Heart left ventricle (tissue), 16 donors: ENCODE measurements at regions not wholly inside any gene's neighbourhood (a gene's known extent, or its start where the extent isn't known, plus 50 kb on each side); places are given as distances from the start of the nearest gene placed in this dataset.

Source experiments
- ATAC-seq, 4 donors: fragments of 200-7000 bp; cut with Tn5 transposase; one replicate each; pipeline ENCODE4 v1.9.1; 2020 to 2022; ENCODE audit warnings: moderate library complexity in 4 of 4, mild to moderate bottlenecking in 3 of 4, moderate number of reproducible peaks in 1 of 4
- DNase-seq, 5 donors: peaks; one replicate each; pipeline ENCODE4 v3.0.0-alpha.2; 2020
- H3K27ac ChIP-seq, 12 donors: fragments of 200-600 bp; sonication (generic) in 4 of 12; one replicate each; pipeline versions ENCODE4 v1.5.0 to v1.8.0; 2016 to 2022; ENCODE audit warnings: mild to moderate bottlenecking in 2 of 12
- H3K27me3 ChIP-seq, 9 donors: fragments of 200-600 bp; sonication (generic) in 2 of 9; one replicate each; pipeline versions ENCODE4 v1.5.1 to v1.8.0; 2016 to 2022; ENCODE audit warnings: mild to moderate bottlenecking in 3 of 9
- H3K36me3 ChIP-seq, 9 donors: fragments of 200-600 bp; sonication (generic) in 2 of 9; one replicate each; pipeline versions ENCODE4 v1.5.0 to v1.8.0; 2018 to 2022; ENCODE audit warnings: mild to moderate bottlenecking in 2 of 9
- H3K4me1 ChIP-seq, 12 donors: fragments of 200-600 bp; sonication (generic) in 4 of 12; one replicate each; pipeline versions ENCODE4 v1.5.0 to v1.8.0; 2016 to 2022; ENCODE audit warnings: mild to moderate bottlenecking in 3 of 12
- H3K4me3 ChIP-seq, 12 donors: fragments of 200-600 bp; sonication (generic) in 4 of 12; one replicate each; pipeline versions ENCODE4 v1.5.0 to v1.8.0; 2017 to 2022; ENCODE audit warnings: mild to moderate bottlenecking in 9 of 12, moderate library complexity in 4 of 12
- H3K9me3 ChIP-seq, 12 donors: fragments of 200-600 bp; sonication (generic) in 4 of 12; one replicate each; pipeline versions ENCODE4 v1.5.0 to v1.8.0; 2016 to 2022; ENCODE audit warnings: mild to moderate bottlenecking in 1 of 12
- POLR2A ChIP-seq, 2 donors: fragments of 450-650 bp; IDR thresholded peaks; one replicate each; pipeline ENCODE4 v1.6.1; 2017; ENCODE audit warnings: antibody characterized with exemption in 2 of 2, mild to moderate bottlenecking in 2 of 2, moderate library complexity in 2 of 2
- WGBS, 4 donors: extraction: QIAGEN DNeasy Blood & Tissue Kit in 2 of 4; methylation state at CpG; one replicate each; pipeline versions ENCODE4 v1.1.5 to v1.1.7; 2013 to 2018; 5-methylcytosine and 5-hydroxymethylcytosine counted together
- intact Hi-C, 10 donors: fragments of 100-400 bp; cut with DNase I; formaldehyde crosslinking; loops; one replicate each; pipeline versions ENCODE4 v1.11.1 to v1.14.2; 2022
- TF ChIP-seq, protein P1 (sequence below), 12 donors: fragments of 200-600 bp; sonication (generic) in 4 of 12; IDR thresholded peaks; one replicate each; pipeline versions ENCODE4 v1.5.0 to v1.8.0; 2018 to 2022; ENCODE audit warnings: antibody characterized with exemption in 12 of 12, mild to moderate bottlenecking in 5 of 12
- donor health status: ischemic (EF 13 %, LVEDD 7.1; RV severe dilation, severe dysfunction).
- donor health status: healthy with polysubstance abuse.
- donor health status: DM: no; HTN: yes; CAD: no.
- donor health status: DM: no; HTN: no; CAD: no.
- donor health status: ischemic (EF 25% LVEDD 6.9; RV normal size, moderate dysfunction).
- donor health status: ischemic (EF 25% LVEDD 5.7; RV mildly dilated, moderate dysfunction).
- donor health status: healthy.
- donor health status: DM: yes; HTN: yes; CAD: no.
- donor health status: ischemic (EF 35%, LVEDD 5.7; RV mildly dilated, moderate dysfunction).
- donor health status: nonischemic (EF 11% LVEDD 7.7; RV severe dilation, severe dysfunction).
- donor health status: DM: yes; HTN: yes; CAD: no.
- donor health status: PGD.
- donor health status: ischemic (EF 29% LVEDD 5.4; RV normal size, mild dysfunction).
- donor health status: nonischemic (EF 23%, LVEDD 6.1; RV moderate dilation, normal function).

DNA sequence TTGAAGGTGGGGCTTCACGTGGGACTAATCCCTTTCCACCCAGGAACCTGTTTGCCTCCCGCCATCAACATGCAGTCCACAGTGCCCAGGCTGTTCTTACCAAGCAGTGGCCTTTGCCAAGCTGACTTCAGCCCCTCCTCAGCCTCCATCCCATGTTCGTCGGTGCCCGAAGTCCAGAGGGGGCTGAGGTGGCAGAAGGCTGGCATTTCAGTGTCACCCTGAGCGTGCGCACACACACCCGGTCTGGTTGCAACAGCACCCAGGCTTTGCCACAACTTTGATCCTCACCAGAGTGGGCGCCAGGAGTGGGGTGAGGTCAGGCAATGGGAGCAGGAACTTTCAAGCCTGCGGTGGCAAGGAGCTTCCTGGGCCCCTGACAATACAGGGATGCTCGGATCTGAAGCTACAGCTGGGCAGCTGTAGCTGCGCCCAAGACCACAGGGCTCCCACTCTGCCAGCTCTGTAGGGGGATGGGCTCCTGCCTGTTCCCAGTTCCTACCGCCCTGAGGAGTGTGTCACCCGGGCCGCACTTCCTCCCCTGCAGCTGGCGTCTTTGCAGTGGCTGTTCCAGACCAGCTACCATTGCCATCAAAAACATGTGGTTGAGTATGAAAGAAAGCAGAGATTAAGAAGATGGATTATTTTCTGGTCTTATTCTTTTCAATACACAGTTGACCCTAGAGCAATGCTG lies 428.0 kb downstream of the EPHA5 start:
- WGBS, 4 donors, result 85 to 88% (median 87%) methylated on average over 13 to 16 of the region's 16 CpGs
- DNase-seq (peak in 1 of 5 donors; percentile 47), ATAC-seq (peak in 1 of 4 donors; percentile 27)
- no peaks in the 10 kb centered on the region for H3K27me3 ChIP-seq
- intact Hi-C loops, result no loop called here
- TF ChIP-seq POLR2A (IDR thresholded peaks at IDR 0.05), result no peak
- TF ChIP-seq, protein P1, sequence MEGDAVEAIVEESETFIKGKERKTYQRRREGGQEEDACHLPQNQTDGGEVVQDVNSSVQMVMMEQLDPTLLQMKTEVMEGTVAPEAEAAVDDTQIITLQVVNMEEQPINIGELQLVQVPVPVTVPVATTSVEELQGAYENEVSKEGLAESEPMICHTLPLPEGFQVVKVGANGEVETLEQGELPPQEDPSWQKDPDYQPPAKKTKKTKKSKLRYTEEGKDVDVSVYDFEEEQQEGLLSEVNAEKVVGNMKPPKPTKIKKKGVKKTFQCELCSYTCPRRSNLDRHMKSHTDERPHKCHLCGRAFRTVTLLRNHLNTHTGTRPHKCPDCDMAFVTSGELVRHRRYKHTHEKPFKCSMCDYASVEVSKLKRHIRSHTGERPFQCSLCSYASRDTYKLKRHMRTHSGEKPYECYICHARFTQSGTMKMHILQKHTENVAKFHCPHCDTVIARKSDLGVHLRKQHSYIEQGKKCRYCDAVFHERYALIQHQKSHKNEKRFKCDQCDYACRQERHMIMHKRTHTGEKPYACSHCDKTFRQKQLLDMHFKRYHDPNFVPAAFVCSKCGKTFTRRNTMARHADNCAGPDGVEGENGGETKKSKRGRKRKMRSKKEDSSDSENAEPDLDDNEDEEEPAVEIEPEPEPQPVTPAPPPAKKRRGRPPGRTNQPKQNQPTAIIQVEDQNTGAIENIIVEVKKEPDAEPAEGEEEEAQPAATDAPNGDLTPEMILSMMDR (IDR thresholded peaks at IDR 0.05), result no peak
- peaks cover 0 to 11% (median 0%) of the 10 kb centered on the region in 12 donors for H3K4me1 ChIP-seq
- no peak overlapping the region for H3K4me3 ChIP-seq
- no peak overlapping the region for H3K27ac ChIP-seq
- H3K36me3 ChIP-seq, result no peaks in the 10 kb centered on the region
- H3K9me3 ChIP-seq, result peaks cover 0 to 3% (median 0%) of the 10 kb centered on the region in 12 donors

DNA sequence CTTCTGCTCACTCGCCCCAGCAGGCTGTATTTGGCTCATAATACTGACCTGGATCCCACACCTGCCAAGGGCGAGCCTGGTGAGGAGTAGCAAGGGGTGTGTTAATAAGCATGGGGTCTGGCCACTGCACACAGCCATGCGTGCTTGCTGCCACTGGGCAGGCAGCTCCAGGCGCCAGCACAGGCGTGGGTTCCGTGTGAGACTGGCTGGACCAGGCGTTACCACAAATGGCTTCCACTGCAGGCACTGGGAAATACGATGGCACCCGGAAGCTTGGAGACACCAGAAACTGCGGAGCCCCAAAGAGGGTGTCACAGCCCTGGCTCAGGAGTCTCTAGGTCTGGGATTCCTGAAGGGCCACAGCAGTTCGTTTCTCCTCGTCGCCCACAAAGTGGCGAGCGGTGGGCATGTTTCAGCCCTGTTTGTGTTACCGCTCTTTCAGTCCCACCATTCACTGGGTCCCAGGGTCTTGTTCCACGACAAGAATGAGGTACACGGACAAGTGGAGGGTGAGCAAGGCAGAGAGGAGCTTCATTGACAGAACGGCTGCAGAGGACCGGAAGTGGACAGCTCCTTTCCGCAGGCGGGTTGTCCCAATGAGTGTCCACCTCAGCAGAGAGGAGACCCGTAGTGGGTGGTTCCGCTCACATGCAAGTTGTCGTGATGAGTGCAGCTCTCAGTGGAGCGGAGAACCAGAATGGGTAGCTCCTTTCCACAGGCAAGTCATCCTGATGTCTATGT lies 428.9 kb downstream of the EPHA5 start:
- Histone ChIP-seq H3K4me1 (peaks cover 0 to 11% (median 0%) of the 10 kb centered on the region in 12 donors), H3K9me3 (no peaks in the 10 kb centered on the region), H3K4me3 (no peak overlapping the region), H3K36me3 (no peaks in the 10 kb centered on the region), H3K27ac (no peak overlapping the region), H3K27me3 (no peaks in the 10 kb centered on the region)
- 91 to 93% (median 92%) methylated on average over 20 to 26 of the region's 26 CpGs for WGBS, 4 donors
- intact Hi-C loops, result no loop called here
- ATAC-seq (no peak), DNase-seq (no peak)
- no peak for TF ChIP-seq POLR2A (IDR thresholded peaks at IDR 0.05)
- TF ChIP-seq, protein P1 (IDR thresholded peaks at IDR 0.05), result no peak

DNA sequence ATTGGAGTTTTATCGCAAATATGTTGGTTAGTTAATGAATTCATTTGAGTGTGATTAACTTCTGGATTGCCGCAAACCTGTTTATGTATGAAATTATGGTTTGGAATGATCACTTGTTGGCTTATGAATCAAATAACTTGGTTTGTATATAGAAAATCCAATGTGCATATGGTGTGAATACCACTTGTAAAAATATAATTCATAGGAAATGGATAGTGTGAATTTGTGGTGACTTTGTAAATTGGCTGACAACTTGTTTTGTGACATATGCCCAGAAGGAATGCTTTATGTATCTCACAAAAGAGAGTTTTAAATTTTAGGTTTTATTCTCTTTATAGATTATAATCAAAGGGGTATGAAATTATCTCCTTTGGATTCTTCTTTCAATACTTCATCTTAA lies 436.2 kb downstream of the EPHA5 start:
- no peak for ATAC-seq
- 92 to 97% (median 94%) methylated on average over 2 of the region's 2 CpGs for WGBS, 4 donors
- TF ChIP-seq, protein P1 (IDR thresholded peaks at IDR 0.05), result no peak
- TF ChIP-seq POLR2A (IDR thresholded peaks at IDR 0.05), result no peak

DNA sequence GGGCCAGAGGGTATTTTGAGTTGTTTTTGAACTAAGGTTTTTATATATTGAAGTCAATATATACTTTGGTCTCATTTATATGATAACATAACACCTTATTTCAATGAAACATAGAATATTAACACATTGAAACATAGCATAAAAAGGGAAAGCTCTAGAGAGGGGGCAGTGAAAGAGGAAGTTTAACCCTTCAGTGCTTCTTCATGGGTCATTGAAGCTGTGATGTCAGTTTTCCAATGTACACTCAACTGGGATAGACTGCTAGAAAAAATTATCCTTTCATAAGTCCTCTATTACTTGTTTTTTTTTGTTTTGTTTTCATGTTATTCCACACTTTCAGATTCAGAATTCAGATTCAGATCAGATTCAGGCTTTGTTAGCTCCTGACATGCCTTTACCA lies 442.7 kb downstream of the EPHA5 start:
- ATAC-seq (no peak), DNase-seq (no peak)
- Histone ChIP-seq H3K4me3 (no peak overlapping the region), H3K27me3 (no peaks in the 10 kb centered on the region), H3K9me3 (no peaks in the 10 kb centered on the region), H3K36me3 (no peaks in the 10 kb centered on the region), H3K27ac (no peak overlapping the region), H3K4me1 (no peaks in the 10 kb centered on the region)
- intact Hi-C loops, result no loop called here
- TF ChIP-seq, protein P1 (IDR thresholded peaks at IDR 0.05), result no peak
- no peak for TF ChIP-seq POLR2A (IDR thresholded peaks at IDR 0.05)

More for the DNA sequence above, 436.2 kb downstream of the EPHA5 start:
- DNase-seq, result no peak
- Histone ChIP-seq H3K4me3 (no peak overlapping the region), H3K27me3 (no peaks in the 10 kb centered on the region), H3K27ac (no peak overlapping the region), H3K9me3 (no peaks in the 10 kb centered on the region), H3K4me1 (no peaks in the 10 kb centered on the region), H3K36me3 (no peaks in the 10 kb centered on the region)
- intact Hi-C loops, result no loop called here
